ENCODE measurements at regions not wholly inside any gene's neighbourhood (a gene's known extent, or its start where the extent isn't known, plus 50 kb on each side); places are given as distances from the start of the nearest gene placed in this dataset.

DNA sequence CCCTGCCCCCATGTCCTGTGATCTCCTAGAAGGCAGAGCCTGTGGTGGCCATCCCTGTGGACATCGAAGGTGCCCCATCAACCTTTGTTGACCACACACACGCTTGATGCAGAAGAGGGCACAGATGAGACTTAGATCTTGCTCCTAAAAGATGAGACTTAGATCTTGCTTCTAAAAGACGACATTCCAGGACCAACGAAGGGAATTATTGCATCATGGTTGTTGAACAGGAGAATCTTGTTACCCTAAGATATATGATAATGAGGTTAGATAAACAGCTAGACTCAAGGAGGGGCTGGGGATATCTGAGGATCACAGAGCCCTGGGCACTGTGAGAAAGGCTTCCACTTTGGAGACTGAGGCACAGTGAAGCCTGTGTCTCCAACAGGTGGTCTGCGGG lies 91.1 kb upstream of the WSCD2 start:
- DNase-seq (ENCODE audit: low read depth in 3 of 3): no peak

- no peak for DNase-seq (ENCODE audit: low read depth in 3 of 3)
Measured at GRCh38 chr12:108039794-108040193, 89.3 kb upstream of the WSCD2 start.

GRCh38 chr12:108040947-108041346 lies 88.1 kb upstream of the WSCD2 start:
- no peak for DNase-seq (ENCODE audit: low read depth in 3 of 3)

- no peak for DNase-seq (ENCODE audit: low read depth in 3 of 3)
Measured at GRCh38 chr12:108043286-108043685, 85.8 kb upstream of the WSCD2 start.

- no peak for DNase-seq (ENCODE audit: low read depth in 3 of 3)
Measured at GRCh38 chr12:108043750-108044533, 85.1 kb upstream of the WSCD2 start.

- DNase-seq (ENCODE audit: low read depth in 3 of 3): no peak
Measured at GRCh38 chr12:108046135-108046534, 83.0 kb upstream of the WSCD2 start.

DNA sequence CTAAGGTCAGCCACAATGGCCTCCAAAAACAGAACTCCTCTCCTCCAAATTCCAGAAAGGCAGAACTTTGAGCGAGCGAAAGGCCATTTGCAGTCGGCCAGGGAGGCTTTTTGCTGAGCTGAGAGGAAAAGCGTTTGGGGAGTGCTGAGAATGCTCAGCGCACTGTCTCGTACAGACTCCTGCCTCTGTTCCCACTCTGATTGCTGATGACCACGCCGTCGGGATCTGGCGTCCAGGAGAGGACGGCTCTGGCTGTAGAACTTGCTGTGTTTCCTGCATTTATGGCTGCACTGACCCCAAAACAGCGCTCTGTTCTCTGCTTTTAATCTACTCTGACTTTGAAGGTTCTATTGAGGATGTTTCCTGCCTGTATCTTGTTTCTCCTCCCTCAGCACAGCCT lies 82.4 kb upstream of the WSCD2 start:
- no peak for DNase-seq (ENCODE audit: low read depth in 3 of 3)

DNA sequence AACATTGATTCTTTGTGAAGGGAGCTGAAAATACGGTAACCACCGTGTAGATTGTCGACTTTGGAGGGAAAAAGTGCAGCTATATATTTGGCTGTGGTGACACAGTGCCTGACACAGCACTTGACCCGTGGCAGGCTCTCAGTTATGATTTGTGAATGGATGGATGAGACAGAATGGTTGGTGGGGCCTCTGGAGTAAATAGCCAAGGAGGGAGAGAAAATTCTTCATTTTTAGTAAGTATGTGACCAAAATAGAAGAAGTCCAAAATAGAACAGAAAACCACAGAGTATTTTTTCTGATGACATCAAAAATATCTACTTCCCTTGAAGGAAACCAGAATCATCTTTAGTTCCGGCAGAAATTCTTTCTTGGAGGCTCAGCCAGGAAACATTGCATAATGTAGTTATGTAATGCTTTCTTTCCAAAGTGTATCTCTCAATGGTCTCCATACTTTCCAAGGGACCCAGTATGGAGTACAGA lies 82.0 kb upstream of the WSCD2 start:
- DNase-seq (ENCODE audit: low read depth in 3 of 3): no peak

GRCh38 chr12:108048686-108049085 lies 80.4 kb upstream of the WSCD2 start:
- no peak for DNase-seq (ENCODE audit: low read depth in 3 of 3)

GRCh38 chr12:108050696-108051095 lies 78.4 kb upstream of the WSCD2 start:
- no peak for DNase-seq (ENCODE audit: low read depth in 3 of 3)

GRCh38 chr12:108052260-108052659 lies 76.8 kb upstream of the WSCD2 start:
- DNase-seq (ENCODE audit: low read depth in 3 of 3): no peak

GRCh38 chr12:108053512-108053911 lies 75.6 kb upstream of the WSCD2 start:
- no peak for DNase-seq (ENCODE audit: low read depth in 3 of 3)

- no peak for DNase-seq (ENCODE audit: low read depth in 3 of 3)
Measured at GRCh38 chr12:108054496-108054895, 74.6 kb upstream of the WSCD2 start.

- DNase-seq (ENCODE audit: low read depth in 3 of 3): no peak
Measured at GRCh38 chr12:108055141-108055540, 73.9 kb upstream of the WSCD2 start.

DNA sequence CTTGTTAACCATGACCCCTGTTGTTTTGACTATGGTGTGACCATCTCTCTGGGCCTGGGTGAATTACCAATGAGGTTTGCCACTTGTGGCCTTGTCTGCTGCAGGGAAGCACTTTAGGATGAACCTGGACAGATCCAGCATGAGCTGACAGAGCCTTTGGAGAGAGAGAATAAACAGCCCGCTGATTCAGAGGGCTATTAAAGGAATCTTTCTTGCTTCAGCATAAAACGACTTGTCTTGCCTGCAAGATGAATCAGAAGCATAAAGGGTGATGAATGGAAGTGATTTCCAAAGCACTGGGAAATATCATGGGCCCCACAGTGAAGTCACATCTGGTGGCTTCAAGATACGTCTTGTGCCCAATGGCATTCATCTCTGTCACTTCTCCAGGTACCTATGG lies 69.0 kb upstream of the WSCD2 start:
- no peak for DNase-seq (ENCODE audit: low read depth in 3 of 3)

GRCh38 chr12:108060903-108061302 lies 68.2 kb upstream of the WSCD2 start:
- no peak for DNase-seq (ENCODE audit: low read depth in 3 of 3)

DNA sequence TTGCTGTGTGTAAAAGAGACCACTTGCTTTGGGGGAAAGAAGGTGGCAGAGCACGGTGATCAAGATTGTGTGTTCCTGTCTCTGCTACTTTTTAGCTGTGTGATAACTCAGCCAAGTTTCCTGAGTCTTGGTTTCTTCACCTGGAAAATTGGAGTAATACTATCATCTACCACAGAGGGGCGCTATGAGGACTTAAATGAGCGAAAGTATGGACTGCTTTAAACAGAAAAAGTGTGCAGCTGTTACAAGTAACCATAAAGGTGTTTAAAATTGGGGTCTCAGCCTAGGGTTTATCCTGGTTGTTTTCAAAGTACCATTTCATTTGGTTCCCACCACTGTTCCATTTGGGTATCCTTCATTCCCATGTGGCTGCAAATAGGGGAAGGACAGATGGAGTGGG lies 65.9 kb upstream of the WSCD2 start:
- no peak for DNase-seq (ENCODE audit: low read depth in 3 of 3)

GRCh38 chr12:108065069-108065468 lies 64.0 kb upstream of the WSCD2 start:
- no peak for DNase-seq (ENCODE audit: low read depth in 3 of 3)

- no peak for DNase-seq (ENCODE audit: low read depth in 3 of 3)
Measured at GRCh38 chr12:108066583-108067577, 62.2 kb upstream of the WSCD2 start.

- no peak for DNase-seq (ENCODE audit: low read depth in 3 of 3)
Measured at GRCh38 chr12:108069651-108070165, 59.4 kb upstream of the WSCD2 start.

DNA sequence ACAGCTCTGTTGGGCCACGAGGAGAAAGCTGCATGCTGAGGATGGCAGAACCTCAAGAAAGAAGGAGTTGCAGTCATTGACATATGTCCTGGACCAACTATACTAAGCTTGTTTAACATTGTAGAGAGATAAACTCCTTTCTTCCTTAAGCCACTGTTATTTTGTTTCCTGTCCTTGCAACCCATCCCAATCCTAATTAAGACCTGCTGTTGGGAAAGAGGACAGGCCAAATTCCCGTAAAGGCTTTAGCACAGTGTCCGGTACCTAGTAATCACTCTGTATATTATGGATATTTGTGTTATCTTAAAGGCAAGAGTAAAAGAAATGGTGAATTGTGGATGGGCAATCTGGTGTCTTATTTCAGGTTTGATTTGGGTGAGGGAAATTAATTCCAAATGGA lies 53.5 kb upstream of the WSCD2 start:
- DNase-seq (ENCODE audit: low read depth in 3 of 3): no peak

DNA sequence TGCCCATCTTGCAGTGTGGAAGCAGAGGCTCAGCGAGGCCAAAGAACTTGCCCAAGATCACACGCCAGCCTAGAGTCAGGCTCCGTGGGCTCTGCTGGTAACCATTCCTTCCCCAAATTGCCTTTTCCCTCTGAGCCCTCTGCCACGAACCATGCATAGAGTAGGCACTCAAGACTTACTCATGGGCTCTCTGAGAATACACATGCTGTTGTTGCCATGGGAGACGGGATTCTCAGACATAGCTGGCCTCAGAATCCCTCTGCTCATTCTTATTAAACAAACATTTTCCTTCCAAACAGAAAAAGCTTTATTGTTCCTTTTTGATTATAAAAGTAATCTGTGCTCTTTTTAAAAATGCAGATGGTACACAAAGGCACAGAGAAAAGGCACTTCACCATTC lies 52.5 kb upstream of the WSCD2 start:
- no peak for DNase-seq (ENCODE audit: low read depth in 3 of 3)

Data from stimulated activated CD4-positive, alpha-beta T cell treated with anti-CD3 and anti-CD28 coated beads, TNF-alpha, amount 100 ng/mL, for 24 hours (primary cell).